SU-DHL-6 (cell line): ENCODE measurements at regions not wholly inside any gene's neighbourhood (a gene's known extent, or its start where the extent isn't known, plus 50 kb on each side); places are given as distances from the start of the nearest gene placed in this dataset.

Experiments
- CTCF ChIP-seq: fragments of 200-600 bp; sonication (generic); IDR thresholded peaks from one replicate; pipeline ENCODE4 v1.5.1; 2017; ENCODE audit warnings: antibody characterized with exemption, mild to moderate bottlenecking, low read length, moderate library complexity; ENCODE audit not compliant: insufficient read depth, poor library complexity, severe bottlenecking
- EZH2phosphoT487 ChIP-seq: fragments of 200-600 bp; sonication (generic), shearing (Covaris generic); conservative IDR thresholded peaks from 2 replicates; pipeline ENCODE4 v1.6.1; 2018; ENCODE audit warnings: mild to moderate bottlenecking, antibody characterized with exemption, low read length, moderate library complexity, mixed read lengths

- no peak for TF ChIP-seq EZH2phosphoT487
- no peak for TF ChIP-seq CTCF
Observed at GRCh38 chr22:27099946-27100722, 442.7 kb downstream of the MIAT start.
